DMS53 (cell line): ENCODE measurements at regions not wholly inside any gene's neighbourhood (a gene's known extent, or its start where the extent isn't known, plus 50 kb on each side); places are given as distances from the start of the nearest gene placed in this dataset.
"Not testable (repeated sequence)": the region's sequence is repeated elsewhere in the genome, so short reads cannot be mapped to it uniquely, and the experiment has no call there.

ENCODE experiments used
- DNase-seq: peaks from one replicate; lab custom pipeline; 2025; lab: John Stamatoyannopoulos, UW

DNA sequence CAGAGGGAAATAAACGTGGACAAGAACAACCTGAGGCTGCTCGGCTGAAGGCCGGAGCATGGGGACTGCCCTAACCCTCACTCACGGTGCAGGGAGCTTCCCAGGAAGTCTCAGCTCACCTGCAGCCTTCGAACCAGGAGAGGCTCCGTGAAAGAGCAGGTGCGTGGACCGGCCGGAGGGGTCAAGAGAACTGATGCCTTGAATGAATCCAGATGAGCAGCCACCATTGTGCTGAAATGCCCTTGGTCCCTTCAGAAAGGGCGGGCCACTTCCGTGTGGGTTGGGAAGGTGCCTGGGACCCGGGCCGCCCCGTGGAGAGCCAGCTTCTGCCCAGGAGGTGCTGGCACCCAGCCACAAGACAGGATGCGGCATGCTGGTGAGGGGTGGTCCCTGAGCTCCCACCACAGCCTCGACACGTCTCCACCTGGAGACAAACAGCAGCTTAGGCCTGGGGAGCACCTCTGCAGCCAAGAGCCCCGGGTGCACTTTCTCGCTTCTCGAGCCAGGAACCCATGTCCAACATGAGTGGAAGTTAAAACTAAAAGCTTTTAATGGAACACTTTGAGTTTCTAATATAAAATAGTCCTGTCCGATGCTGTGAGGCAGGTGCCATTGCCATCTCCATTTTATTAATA, 83.5 kb downstream of the TTLL2 start:
- DNase-seq: no peak

- no peak for DNase-seq
Measured at GRCh38 chr6:167409079-167409478, 84.2 kb downstream of the TTLL2 start.

- DNase-seq: peak; percentile 53
Measured at GRCh38 chr6:167409694-167410093, 84.8 kb downstream of the TTLL2 start.

- no peak for DNase-seq
Measured at GRCh38 chr6:167410462-167410861, 85.6 kb downstream of the TTLL2 start.

DNA sequence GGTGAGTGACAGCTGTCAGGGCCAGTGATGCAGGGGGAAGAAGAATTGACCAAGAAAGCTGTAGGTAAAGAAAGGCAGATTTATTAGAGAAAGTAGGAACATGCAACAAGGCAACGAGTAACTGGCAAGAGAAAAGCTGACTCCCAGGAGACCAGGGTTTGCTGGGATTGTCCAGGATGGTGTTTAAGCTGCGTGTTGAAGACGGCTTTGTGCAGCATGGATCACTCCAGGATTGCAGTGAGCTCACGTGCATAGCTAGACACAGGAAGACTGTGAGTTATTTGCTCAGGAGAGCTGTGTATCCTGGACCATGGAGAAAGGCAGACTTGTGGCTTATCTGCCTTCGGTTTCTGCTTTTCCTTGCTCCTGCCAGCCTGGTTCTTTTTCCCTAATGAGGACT, 87.6 kb downstream of the TTLL2 start:
- DNase-seq: no peak

DNA sequence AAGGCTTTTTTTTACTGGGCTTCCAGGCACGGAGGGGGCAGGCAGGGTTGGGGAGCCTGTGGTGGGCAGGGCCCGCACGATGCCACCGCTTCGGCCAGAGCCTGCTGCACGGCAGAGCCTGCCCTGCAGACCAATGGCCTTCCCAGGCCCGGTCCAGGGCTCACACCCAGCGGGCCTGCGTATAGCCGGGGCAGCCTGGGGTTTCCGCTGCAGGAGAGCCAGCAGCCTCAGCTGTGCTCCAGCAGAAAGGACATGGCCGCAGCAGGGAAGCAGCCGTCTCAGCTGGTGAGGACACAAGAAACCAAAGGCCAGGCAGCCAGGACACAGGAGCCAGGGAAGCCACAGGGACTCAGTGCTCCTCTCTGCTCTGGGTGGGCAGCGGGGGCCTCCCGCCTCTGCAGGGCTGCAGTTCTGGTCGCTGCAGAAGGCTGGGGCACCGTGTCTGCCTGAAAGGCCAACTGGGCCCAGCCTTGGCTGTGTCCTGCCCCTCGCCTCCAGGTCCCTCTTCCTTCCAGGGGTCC, 90.6 kb downstream of the TTLL2 start:
- DNase-seq: no peak

DNA sequence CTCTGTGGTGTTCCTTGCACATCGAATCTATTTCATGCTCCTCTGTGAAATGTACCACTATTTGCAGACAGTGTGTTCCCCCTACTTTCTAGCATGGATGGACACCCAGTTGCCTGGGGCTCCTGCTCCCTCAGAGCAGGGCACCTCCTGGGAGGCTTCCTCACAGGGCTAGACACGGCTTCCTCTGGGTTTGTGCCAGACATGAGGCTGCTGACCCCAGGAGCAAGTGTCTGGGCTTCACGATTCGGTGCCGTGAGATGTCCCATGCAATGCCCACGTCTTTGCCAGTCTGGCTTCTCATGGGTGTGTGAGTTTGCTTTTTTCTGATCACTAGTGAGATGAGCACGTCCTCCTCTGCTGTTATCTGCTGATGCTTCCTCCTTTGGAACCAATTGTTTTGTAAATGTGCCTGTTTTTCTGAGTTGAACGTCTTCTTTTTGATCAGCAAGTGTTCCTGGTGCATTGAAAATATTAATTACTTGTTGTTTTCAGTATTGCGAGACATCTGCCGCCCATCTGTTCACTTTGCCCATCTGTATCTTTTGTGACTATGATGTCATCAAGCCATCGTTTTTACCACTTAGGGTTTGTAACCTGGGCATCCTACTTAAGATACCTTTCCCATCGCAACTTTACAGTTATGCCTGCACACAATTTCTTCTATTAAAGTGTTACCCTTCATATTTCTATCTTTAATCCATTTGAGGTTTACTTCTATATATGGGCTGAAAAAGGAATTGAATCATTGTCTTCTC, 92.0 kb downstream of the TTLL2 start:
- no peak for DNase-seq

DNA sequence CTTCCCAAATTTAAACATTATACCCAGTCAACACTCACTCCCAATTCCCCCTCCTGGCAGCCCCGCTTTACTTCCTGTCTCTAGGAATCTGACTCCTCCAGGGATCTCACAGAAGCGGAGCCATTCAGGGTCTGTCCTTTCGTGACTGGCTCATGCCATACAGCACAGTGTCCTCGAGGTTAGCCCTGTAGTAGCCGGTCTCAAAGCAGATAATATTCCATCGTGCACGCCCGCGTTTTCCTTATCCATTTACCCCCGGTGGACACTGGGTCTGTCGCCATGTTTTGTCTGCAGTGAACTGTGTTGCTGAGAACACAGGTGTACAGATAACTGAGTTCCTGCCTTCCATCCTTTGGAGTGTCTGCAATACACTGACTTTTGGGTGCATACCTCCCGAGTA, 95.3 kb downstream of the TTLL2 start:
- no peak for DNase-seq

DNA sequence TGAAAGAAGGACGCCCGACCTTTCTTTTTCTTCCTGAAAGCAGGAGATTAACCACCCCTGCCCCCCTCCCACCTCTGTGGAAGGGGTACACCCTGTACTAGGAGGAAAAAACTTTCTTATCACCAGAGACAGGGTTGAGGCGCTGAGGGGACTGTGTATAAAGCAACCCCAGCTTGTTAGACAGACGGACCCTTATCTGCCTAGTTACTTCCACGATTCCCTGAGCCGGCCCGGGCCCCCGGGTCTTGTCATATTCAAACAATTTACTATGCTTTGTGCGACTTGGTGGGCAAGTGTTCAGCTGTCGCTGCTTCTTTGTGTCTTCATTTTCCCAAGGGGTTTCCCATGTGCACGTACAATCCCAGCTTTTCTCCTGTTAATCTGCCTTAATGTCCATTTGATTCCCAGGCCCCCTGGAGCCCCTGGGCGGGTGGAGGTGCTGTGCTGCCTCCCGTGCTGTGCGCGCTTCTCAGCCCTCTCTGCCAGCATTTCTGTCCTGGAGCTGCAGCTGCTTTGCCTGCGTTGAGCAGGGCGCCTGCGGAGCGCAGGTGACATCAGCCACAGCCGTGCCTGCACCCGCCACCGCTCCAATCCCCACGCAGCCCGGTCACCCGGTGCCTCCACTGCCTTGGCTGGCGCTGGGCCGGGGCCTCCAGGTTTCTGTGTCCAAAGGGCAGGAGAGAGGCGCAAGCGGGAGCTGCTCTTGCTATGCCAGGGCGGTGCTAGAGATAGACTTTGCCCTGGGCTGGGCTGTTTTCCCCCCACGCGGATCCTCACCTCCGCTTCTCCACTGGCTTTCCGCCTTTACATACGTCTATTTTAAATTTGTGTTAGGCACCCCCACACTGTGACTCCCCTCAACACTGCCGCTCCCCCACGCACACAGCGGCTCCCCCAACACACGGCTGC, 96.2 kb downstream of the TTLL2 start:
- no peak for DNase-seq

GRCh38 chr6:167421944-167422343, 97.1 kb downstream of the TTLL2 start:
- not testable (repeated sequence) for DNase-seq

DNA sequence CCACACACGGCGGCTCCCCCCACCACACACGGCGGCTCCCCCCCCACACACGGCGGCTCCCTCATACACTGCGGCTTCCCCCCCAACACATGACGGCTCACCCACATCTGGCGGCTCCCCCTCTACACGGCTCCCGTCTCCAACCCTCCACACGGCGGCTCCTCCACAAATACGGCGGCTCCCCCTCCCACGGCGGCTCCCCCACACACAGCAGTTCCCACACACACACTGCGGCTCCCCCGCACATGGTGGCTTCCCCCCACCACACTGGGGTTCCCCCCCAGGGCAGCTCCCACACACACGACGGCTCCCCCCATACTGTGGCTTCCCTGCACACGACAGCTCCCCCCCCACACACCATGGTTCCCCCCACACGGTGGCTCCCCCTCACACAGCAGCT, 98.0 kb downstream of the TTLL2 start:
- DNase-seq: no peak

GRCh38 chr6:167424060-167424673, 99.3 kb downstream of the TTLL2 start:
- peak; percentile 14 for DNase-seq

- no peak for DNase-seq
Measured at GRCh38 chr6:167424700-167425099, 99.8 kb downstream of the TTLL2 start.

DNA sequence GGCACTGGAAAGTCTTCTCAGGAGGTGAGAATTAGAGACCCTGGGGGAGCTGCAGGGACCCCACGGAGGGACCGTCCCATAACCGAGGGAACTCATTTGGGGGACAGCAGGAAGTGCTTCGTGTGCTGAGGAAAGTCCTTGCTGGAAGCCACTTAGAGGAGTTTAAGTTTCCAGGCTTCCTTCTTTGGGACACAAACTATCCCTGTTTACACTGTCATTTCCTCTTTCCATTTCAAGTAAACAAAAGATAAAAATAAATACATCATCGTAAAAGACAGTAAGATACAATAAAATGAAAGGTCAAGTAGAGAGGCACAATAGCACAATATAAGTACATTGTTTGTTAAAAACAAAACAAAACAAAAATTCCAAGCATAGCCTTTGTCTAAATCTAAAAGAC, 101.2 kb downstream of the TTLL2 start:
- peak; percentile 8 for DNase-seq

GRCh38 chr6:167426651-167427050, 101.8 kb downstream of the TTLL2 start:
- peak; percentile 69 for DNase-seq

DNA sequence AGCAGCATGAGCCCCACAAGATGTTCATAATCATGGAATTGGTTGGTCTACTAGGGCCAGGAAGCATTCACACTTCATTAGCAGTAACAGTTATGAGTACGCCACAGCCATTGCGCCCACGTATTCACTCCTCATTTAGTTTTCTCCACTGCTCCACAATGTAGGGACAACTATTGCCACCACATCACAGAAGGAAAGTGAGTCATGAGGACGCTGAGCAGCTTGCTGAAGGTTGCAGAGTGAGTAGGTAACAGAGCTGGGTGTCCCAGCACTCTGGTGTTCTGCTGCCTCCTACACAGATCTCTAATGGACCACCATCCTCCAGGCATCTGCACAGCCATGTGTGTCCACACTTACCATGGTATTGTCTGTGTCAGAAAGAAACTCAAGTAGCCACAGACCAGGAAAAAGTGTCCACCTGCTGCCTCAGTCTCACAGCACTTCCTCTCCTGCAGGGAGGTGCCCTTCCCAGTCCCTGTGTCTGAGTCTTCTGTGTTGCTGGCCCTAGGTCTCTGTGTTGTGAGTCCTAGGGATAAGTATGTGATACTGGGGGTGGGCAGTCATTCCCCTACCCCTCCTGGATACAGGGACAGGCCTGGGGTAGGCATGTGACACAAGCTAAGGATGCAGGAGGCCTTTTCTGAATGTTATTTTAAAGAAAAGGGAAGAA, 103.9 kb downstream of the TTLL2 start:
- DNase-seq: no peak

GRCh38 chr6:167429353-167429752, 104.5 kb downstream of the TTLL2 start:
- no peak for DNase-seq

GRCh38 chr6:167435209-167435728, 110.4 kb downstream of the TTLL2 start:
- DNase-seq: no peak

DNA sequence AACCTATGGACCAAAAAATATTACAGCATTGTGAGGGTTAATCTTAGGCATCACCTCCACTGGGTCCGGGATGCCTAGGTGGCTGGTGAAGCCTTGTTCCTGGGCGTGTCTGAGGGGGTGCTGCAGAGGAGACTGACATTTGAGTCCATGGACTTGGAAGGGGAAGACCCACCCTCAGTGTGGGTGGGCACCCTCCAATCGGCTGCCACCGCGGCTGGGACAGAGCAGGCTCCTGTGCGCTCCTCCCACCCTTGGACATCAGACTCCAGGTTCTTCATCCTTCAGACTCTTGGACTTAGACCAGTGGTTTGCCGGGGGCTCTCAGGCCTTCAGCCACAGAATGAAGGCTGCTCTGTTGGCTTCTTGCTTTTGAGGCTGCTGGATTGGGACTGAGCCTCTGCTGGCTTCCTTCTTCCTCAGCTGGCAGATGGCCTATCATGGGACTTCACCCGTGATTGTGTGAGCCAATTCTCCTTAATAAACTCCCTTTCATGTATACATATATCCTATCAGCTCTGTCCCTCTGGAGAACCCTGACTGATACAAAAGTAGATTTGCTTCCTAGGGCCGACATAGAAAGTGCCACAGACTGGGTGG, 113.1 kb downstream of the TTLL2 start:
- no peak for DNase-seq

- no peak for DNase-seq
Measured at GRCh38 chr6:167441715-167442206, 116.9 kb downstream of the TTLL2 start.

GRCh38 chr6:167442245-167442644, 117.4 kb downstream of the TTLL2 start:
- DNase-seq: no peak
